ENCODE measurements at regions not wholly inside any gene's neighbourhood (a gene's known extent, or its start where the extent isn't known, plus 50 kb on each side); places are given as distances from the start of the nearest gene placed in this dataset.

GRCh38 chr11:92152245-92152644, 72.4 kb upstream of the FAT3 start:
- Histone ChIP-seq H3K4me1 (no peaks in the 10 kb centered on the region), H3K4me3 (no peak overlapping the region), H3K27me3 (no peaks in the 10 kb centered on the region), H3K36me3 (no peaks in the 10 kb centered on the region), H3K27ac (replicated peaks in 1 of 4) (no peak overlapping the region), H3K9me3 (no peaks in the 10 kb centered on the region)
- TF ChIP-seq EP300 (IDR thresholded peaks at IDR 0.05) (no peak), POLR2AphosphoS5 (IDR thresholded peaks at IDR 0.05) (no peak), POLR2A (IDR thresholded peaks at IDR 0.05; ENCODE audit: low read depth) (no peak)
- intact Hi-C loops (cut with DNase I), result no loop called here
- DNase-seq (ENCODE audit: extremely low spot score), result no peak
- WGBS, result 76% methylated on average over 7 of the region's 7 CpGs

GRCh38 chr11:92149996-92150395, 74.6 kb upstream of the FAT3 start:
- H3K9me3 ChIP-seq, result no peaks in the 10 kb centered on the region
- intact Hi-C loops (cut with DNase I), result no loop called here
- H3K27ac ChIP-seq (replicated peaks in 1 of 4), result no peak overlapping the region
- 50% methylated on average over 2 of the region's 2 CpGs for WGBS
- DNase-seq (ENCODE audit: extremely low spot score), result no peak
- H3K4me3 ChIP-seq, result no peak overlapping the region
- H3K36me3 ChIP-seq, result no peaks in the 10 kb centered on the region
- TF ChIP-seq POLR2A (IDR thresholded peaks at IDR 0.05; ENCODE audit: low read depth) (no peak), CTCF (IDR thresholded peaks at IDR 0.05) (no peak), POLR2AphosphoS5 (IDR thresholded peaks at IDR 0.05) (no peak), EP300 (IDR thresholded peaks at IDR 0.05) (no peak)
- no peaks in the 10 kb centered on the region for H3K27me3 ChIP-seq
- H3K4me1 ChIP-seq, result no peaks in the 10 kb centered on the region

GRCh38 chr11:92141725-92142124, 82.9 kb upstream of the FAT3 start:
- Histone ChIP-seq H3K9me3 (no peaks in the 10 kb centered on the region), H3K36me3 (no peaks in the 10 kb centered on the region), H3K4me3 (no peak overlapping the region), H3K27ac (replicated peaks in 1 of 4) (no peak overlapping the region), H3K4me1 (peaks cover 0 to 7% (median 0%) of the 10 kb centered on the region in 4 donors), H3K27me3 (no peaks in the 10 kb centered on the region)
- intact Hi-C loops (cut with DNase I), result no loop called here
- no peak for DNase-seq (ENCODE audit: extremely low spot score)
- TF ChIP-seq CTCF (IDR thresholded peaks at IDR 0.05), result no peak
- TF ChIP-seq POLR2AphosphoS5 (IDR thresholded peaks at IDR 0.05), result no peak

- Histone ChIP-seq H3K9me3 (no peaks in the 10 kb centered on the region), H3K27me3 (no peaks in the 10 kb centered on the region), H3K4me3 (no peak overlapping the region), H3K36me3 (no peaks in the 10 kb centered on the region), H3K27ac (replicated peaks in 1 of 4) (no peak overlapping the region), H3K4me1 (peaks cover 0 to 8% (median 0%) of the 10 kb centered on the region in 4 donors)
- TF ChIP-seq POLR2AphosphoS5 (IDR thresholded peaks at IDR 0.05) (no peak), CTCF (IDR thresholded peaks at IDR 0.05) (no peak), POLR2A (IDR thresholded peaks at IDR 0.05; ENCODE audit: low read depth) (no peak), EP300 (IDR thresholded peaks at IDR 0.05) (no peak)
- intact Hi-C loops (cut with DNase I), result no loop called here
- WGBS, result 66% methylated on average over 3 of the region's 3 CpGs
- DNase-seq (ENCODE audit: extremely low spot score), result no peak
These were observed 83.5 kb upstream of the FAT3 start for GRCh38 chr11:92141159-92141558.

GRCh38 chr11:92140021-92140420, 84.6 kb upstream of the FAT3 start:
- Histone ChIP-seq H3K4me3 (no peak overlapping the region), H3K4me1 (peaks cover 0 to 8% (median 0%) of the 10 kb centered on the region in 4 donors), H3K27ac (replicated peaks in 1 of 4) (no peak overlapping the region), H3K27me3 (no peaks in the 10 kb centered on the region), H3K36me3 (no peaks in the 10 kb centered on the region), H3K9me3 (no peaks in the 10 kb centered on the region)
- intact Hi-C loops (cut with DNase I), result no loop called here
- WGBS, result 79% methylated on average over 2 of the region's 2 CpGs
- TF ChIP-seq POLR2AphosphoS5 (IDR thresholded peaks at IDR 0.05), result no peak
- no peak for TF ChIP-seq EP300 (IDR thresholded peaks at IDR 0.05)
- TF ChIP-seq CTCF (IDR thresholded peaks at IDR 0.05), result no peak
- no peak for TF ChIP-seq POLR2A (IDR thresholded peaks at IDR 0.05; ENCODE audit: low read depth)
- no peak for DNase-seq (ENCODE audit: extremely low spot score)
